ENCODE measurements at regions not wholly inside any gene's neighbourhood (a gene's known extent, or its start where the extent isn't known, plus 50 kb on each side); places are given as distances from the start of the nearest gene placed in this dataset.
A peak's percentile ranks its signal among the peaks of the same experiment; 100 is the strongest.

- DNase-seq (ENCODE audit: low spot score), result no peak
Measured at GRCh38 chr1:38330799-38331198, 284.2 kb upstream of the POU3F1 start.

GRCh38 chr1:38329644-38330043 is 283.1 kb upstream of the POU3F1 start:
- no peak for DNase-seq (ENCODE audit: low spot score)

GRCh38 chr1:38328278-38329035 is 281.9 kb upstream of the POU3F1 start:
- peak; percentile 77 for DNase-seq (ENCODE audit: low spot score)

- no peak for DNase-seq (ENCODE audit: low spot score)
Measured at GRCh38 chr1:38327559-38327973, 281.0 kb upstream of the POU3F1 start.

GRCh38 chr1:38326856-38327255 is 280.3 kb upstream of the POU3F1 start:
- no peak for DNase-seq (ENCODE audit: low spot score)

- no peak for DNase-seq (ENCODE audit: low spot score)
Measured at GRCh38 chr1:38326135-38326534, 279.5 kb upstream of the POU3F1 start.

- DNase-seq (ENCODE audit: low spot score), result no peak
Measured at GRCh38 chr1:38312753-38313152, 266.2 kb upstream of the POU3F1 start.

- DNase-seq (ENCODE audit: low spot score), result no peak
Measured at GRCh38 chr1:38310079-38310478, 263.5 kb upstream of the POU3F1 start.

GRCh38 chr1:38308780-38309179 is 262.2 kb upstream of the POU3F1 start:
- no peak for DNase-seq (ENCODE audit: low spot score)

GRCh38 chr1:38305666-38306065 is 259.1 kb upstream of the POU3F1 start:
- DNase-seq (ENCODE audit: low spot score), result no peak

- DNase-seq (ENCODE audit: low spot score), result no peak
Measured at GRCh38 chr1:38303843-38304242, 257.2 kb upstream of the POU3F1 start.

GRCh38 chr1:38301040-38301439 is 254.4 kb upstream of the POU3F1 start:
- no peak for DNase-seq (ENCODE audit: low spot score)

- DNase-seq (ENCODE audit: low spot score), result no peak
Measured at GRCh38 chr1:38300616-38301015, 254.0 kb upstream of the POU3F1 start.

GRCh38 chr1:38297842-38298241 is 251.2 kb upstream of the POU3F1 start:
- DNase-seq (ENCODE audit: low spot score), result no peak

GRCh38 chr1:38297246-38297645 is 250.7 kb upstream of the POU3F1 start:
- no peak for DNase-seq (ENCODE audit: low spot score)

GRCh38 chr1:38296047-38296446 is 249.5 kb upstream of the POU3F1 start:
- no peak for DNase-seq (ENCODE audit: low spot score)

GRCh38 chr1:38293567-38293966 is 247.0 kb upstream of the POU3F1 start:
- no peak for DNase-seq (ENCODE audit: low spot score)

GRCh38 chr1:38292969-38293368 is 246.4 kb upstream of the POU3F1 start:
- no peak for DNase-seq (ENCODE audit: low spot score)

GRCh38 chr1:38291906-38292521 is 245.4 kb upstream of the POU3F1 start:
- DNase-seq (ENCODE audit: low spot score), result peak; percentile 8

GRCh38 chr1:38291336-38291735 is 244.7 kb upstream of the POU3F1 start:
- no peak for DNase-seq (ENCODE audit: low spot score)

- no peak for DNase-seq (ENCODE audit: low spot score)
Measured at GRCh38 chr1:38289034-38289433, 242.4 kb upstream of the POU3F1 start.

- no peak for DNase-seq (ENCODE audit: low spot score)
Measured at GRCh38 chr1:38287547-38287946, 241.0 kb upstream of the POU3F1 start.

- DNase-seq (ENCODE audit: low spot score), result no peak
Measured at GRCh38 chr1:38287036-38287435, 240.4 kb upstream of the POU3F1 start.

Measured in putamen (tissue), 1 donor.